A549 (cell line): ENCODE measurements at regions not wholly inside any gene's neighbourhood (a gene's known extent, or its start where the extent isn't known, plus 50 kb on each side); places are given as distances from the start of the nearest gene placed in this dataset.

Source experiments
- CHD4 ChIP-seq: fragments of 200-600 bp; sonication (generic); IDR thresholded peaks from 2 replicates; pipeline ENCODE4 v1.6.1; 2016; ENCODE audit warnings: antibody characterized with exemption, mild to moderate bottlenecking, borderline replicate concordance
- CTCF ChIP-seq: fragments of >200 bp; sonication (Bioruptor Twin); formaldehyde crosslinking; IDR thresholded peaks from 3 replicates; pipeline ENCODE4 v1.5.1; 2016
- HOXB13 ChIP-seq: fragments of 250-450 bp; sonication (Bioruptor Pico); IDR thresholded peaks from 2 replicates; pipeline ENCODE4 v1.5.0; 2020; ENCODE audit warnings: low read depth, mild to moderate bottlenecking, moderate library complexity
- RAD21 ChIP-seq, 2 experiments: fragments of >200 bp in 1 of 2; sonication (Bioruptor Twin) in 1 of 2; formaldehyde crosslinking in 1 of 2; IDR thresholded peaks in 1 of 2; conservative IDR thresholded peaks in 1 of 2; 2 replicates in 1 of 2; 3 replicates in 1 of 2; pipeline ENCODE4 v1.6.1; 2012 to 2018; ENCODE audit warnings: inconsistent platforms in 1 of 2

GRCh38 chr10:28768227-28768626 lies 90.9 kb downstream of the BAMBI start:
- TF ChIP-seq CHD4 (no peak), RAD21 (conservative IDR thresholded peaks at IDR 0.05 in 1 of 2, IDR thresholded peaks at IDR 0.05 in 1 of 2) (no peak), CTCF (no peak), HOXB13 (CRISPR knock-in tag) (no peak)
